ENCODE measurements at regions not wholly inside any gene's neighbourhood (a gene's known extent, or its start where the extent isn't known, plus 50 kb on each side); places are given as distances from the start of the nearest gene placed in this dataset.
A peak's percentile ranks its signal among the peaks of the same experiment; 100 is the strongest.

DNA sequence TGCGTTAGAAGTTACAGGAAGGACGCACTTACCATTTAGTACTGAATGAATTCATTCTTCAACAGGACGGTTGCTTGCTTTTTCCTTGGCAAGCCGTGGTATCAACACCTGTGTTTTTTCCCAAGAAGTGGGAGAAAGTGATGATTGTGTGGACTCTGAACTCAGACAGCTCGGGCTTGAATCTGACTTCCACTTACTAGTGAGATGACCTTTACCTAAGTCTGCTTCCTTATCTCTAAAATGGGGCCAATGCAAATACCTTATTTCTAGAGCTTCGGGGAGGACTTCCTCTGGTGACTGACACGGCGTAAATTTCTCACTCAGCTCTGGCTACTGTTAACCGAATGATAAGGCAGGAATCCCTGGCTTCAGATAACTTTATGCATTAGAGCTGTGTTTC lies 146.8 kb upstream of the RBPJ start:
- H3K4me3 ChIP-seq: no peak overlapping the region
- H3K9ac ChIP-seq: peak overlapping the region in 1 of 11 experiments; percentile 7; a peak in 1 of 22 replicates
- peaks cover 0 to 68% (median 0%) of the 10 kb centered on the region in 11 experiments; a peak in 4 of 22 replicates for H3K36me3 ChIP-seq
- H3K4me2 ChIP-seq: peak overlapping the region in 2 of 11 experiments; percentile 16 to 53; a peak in 4 of 22 replicates
- peaks cover 4 to 86% (median 10%) of the 10 kb centered on the region in 10 experiments; a peak in 18 of 20 replicates for H3K4me1 ChIP-seq
- H3K9me3 ChIP-seq (replicated peaks in 1 of 11): no peaks in the 10 kb centered on the region
- H3K27ac ChIP-seq: no peak overlapping the region
- peaks cover 0 to 92% (median 0%) of the 10 kb centered on the region in 11 experiments; a peak in 4 of 22 replicates for H4K20me1 ChIP-seq
- H3K27me3 ChIP-seq: no peaks in the 10 kb centered on the region
- no peak for TF ChIP-seq Cebpa-rat (IDR thresholded peaks at IDR 0.05)

DNA sequence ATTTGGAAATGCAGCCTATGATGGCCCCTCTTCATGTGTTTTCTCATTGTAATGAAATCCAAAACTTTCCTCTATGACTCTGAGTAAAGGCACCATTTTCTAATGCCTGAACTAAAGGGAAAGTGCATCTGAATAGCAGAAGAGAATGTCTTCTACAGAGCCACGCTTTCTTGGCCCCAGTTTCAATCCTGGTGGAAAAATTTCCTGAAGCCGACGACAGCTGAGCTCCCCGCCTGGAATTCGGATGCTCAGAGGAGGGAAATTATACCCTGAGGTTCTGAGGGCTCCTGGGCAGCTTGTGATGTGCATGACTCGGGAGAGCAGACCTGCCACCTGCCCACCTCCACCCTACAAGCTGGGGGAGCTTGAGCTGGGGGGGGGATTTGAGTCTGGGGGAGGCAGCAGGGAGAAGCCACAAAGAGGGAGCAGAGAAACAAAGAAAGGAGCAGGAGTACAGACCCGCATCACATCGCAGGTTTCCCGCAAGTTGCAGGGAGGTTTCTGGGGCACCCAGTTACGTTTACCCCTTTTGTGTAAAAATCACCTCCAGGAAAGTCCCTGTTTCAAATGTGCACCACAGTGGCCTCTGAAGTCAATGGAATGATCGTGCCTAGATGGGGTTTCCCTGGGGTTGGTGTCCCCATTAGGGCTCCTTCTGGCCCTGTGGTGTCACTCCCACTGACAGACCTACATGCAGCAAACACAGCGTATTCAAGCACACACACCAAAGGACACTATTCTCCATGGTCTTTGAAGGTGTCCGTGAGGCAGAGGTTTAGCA lies 145.6 kb upstream of the RBPJ start:
- Histone ChIP-seq H4K20me1 (peaks cover 0 to 100% (median 0%) of the 10 kb centered on the region in 11 experiments; a peak in 4 of 22 replicates), H3K27me3 (no peaks in the 10 kb centered on the region), H3K4me3 (no peak overlapping the region), H3K36me3 (peaks cover 0 to 76% (median 0%) of the 10 kb centered on the region in 11 experiments; a peak in 4 of 22 replicates), H3K4me2 (peak overlapping the region in 1 of 11 experiments; percentile 60; a peak in 2 of 22 replicates), H3K4me1 (peaks cover 8 to 96% (median 15%) of the 10 kb centered on the region in 10 experiments; a peak in 18 of 20 replicates), H3K27ac (no peak overlapping the region), H3K9me3 (replicated peaks in 1 of 11) (peaks cover 0 to 4% (median 0%) of the 10 kb centered on the region in 11 experiments; a peak in 1 of 22 replicates), H3K9ac (0 out of 22 replicates have a peak overlapping the region, but pooled peaks of 1 of the 11 experiments have one; percentile 18)
- TF ChIP-seq Cebpa-rat (IDR thresholded peaks at IDR 0.05): no peak

GRCh38 chr4:26175905-26176470 lies 144.8 kb upstream of the RBPJ start:
- H3K36me3 ChIP-seq: peaks cover 0 to 78% (median 0%) of the 10 kb centered on the region in 11 experiments; a peak in 4 of 22 replicates
- no peak overlapping the region for H3K27ac ChIP-seq
- peaks cover 0 to 6% (median 0%) of the 10 kb centered on the region in 11 experiments; a peak in 1 of 22 replicates for H3K9me3 ChIP-seq (replicated peaks in 1 of 11)
- H4K20me1 ChIP-seq: peaks cover 0 to 100% (median 0%) of the 10 kb centered on the region in 11 experiments; a peak in 4 of 22 replicates
- H3K27me3 ChIP-seq: no peaks in the 10 kb centered on the region
- H3K9ac ChIP-seq: 0 out of 22 replicates have a peak overlapping the region, but pooled peaks of 1 of the 11 experiments have one; percentile 18
- peaks cover 8 to 90% (median 15%) of the 10 kb centered on the region in 10 experiments; a peak in 18 of 20 replicates for H3K4me1 ChIP-seq
- no peak for TF ChIP-seq Cebpa-rat (IDR thresholded peaks at IDR 0.05)
- no peak overlapping the region for H3K4me3 ChIP-seq
- H3K4me2 ChIP-seq: peak overlapping the region in 2 of 11 experiments; percentile 32 to 60; a peak in 4 of 22 replicates

GRCh38 chr4:26176598-26177149 lies 144.1 kb upstream of the RBPJ start:
- Histone ChIP-seq H3K27me3 (no peaks in the 10 kb centered on the region), H3K9ac (no peak overlapping the region), H3K27ac (no peak overlapping the region; a peak in 1 of 22 replicates), H3K4me2 (peak overlapping the region in 2 of 11 experiments; percentile 32 to 60; a peak in 4 of 22 replicates), H3K4me1 (peaks cover 8 to 83% (median 15%) of the 10 kb centered on the region in 10 experiments; a peak in 18 of 20 replicates), H3K9me3 (replicated peaks in 1 of 11) (peaks cover 0 to 6% (median 0%) of the 10 kb centered on the region in 11 experiments; a peak in 1 of 22 replicates), H4K20me1 (peaks cover 0 to 100% (median 0%) of the 10 kb centered on the region in 11 experiments; a peak in 4 of 22 replicates), H3K36me3 (peaks cover 0 to 78% (median 0%) of the 10 kb centered on the region in 11 experiments; a peak in 4 of 22 replicates), H3K4me3 (no peak overlapping the region)
- no peak for TF ChIP-seq Cebpa-rat (IDR thresholded peaks at IDR 0.05)

DNA sequence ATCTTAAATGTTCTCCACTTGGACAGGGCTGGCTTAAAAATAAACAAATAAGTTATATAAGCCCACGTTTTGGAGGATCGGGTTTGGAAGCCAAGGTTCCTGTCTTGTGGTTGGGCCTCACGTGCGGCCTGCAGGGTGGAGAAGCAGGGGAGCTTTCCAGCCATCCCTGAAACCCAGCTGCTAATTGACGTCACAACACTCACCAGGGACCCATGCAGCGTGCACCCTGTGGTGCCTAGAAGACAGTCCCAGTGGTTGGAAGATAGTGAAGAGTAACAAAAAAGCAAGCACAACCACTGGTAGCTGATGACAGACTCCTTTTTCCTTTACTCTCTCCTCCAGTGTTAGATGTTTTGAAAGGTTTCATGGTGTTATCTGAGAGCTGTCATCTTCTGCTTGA lies 142.0 kb upstream of the RBPJ start:
- no peaks in the 10 kb centered on the region for H3K27me3 ChIP-seq
- H3K27ac ChIP-seq: peak overlapping the region in 1 of 11 experiments; percentile 17; a peak in 1 of 22 replicates
- H3K9ac ChIP-seq: peak overlapping the region in 1 of 11 experiments; percentile 41; a peak in 2 of 22 replicates
- H3K4me2 ChIP-seq: peak overlapping the region; percentile 2 to 68 (median 53); a peak in 20 of 22 replicates
- H3K4me1 ChIP-seq: peaks cover 8 to 61% (median 15%) of the 10 kb centered on the region in 10 experiments; a peak in 18 of 20 replicates
- peaks cover 0 to 6% (median 0%) of the 10 kb centered on the region in 11 experiments; a peak in 1 of 22 replicates for H3K9me3 ChIP-seq (replicated peaks in 1 of 11)
- no peak for TF ChIP-seq Cebpa-rat (IDR thresholded peaks at IDR 0.05)
- peaks cover 0 to 100% (median 0%) of the 10 kb centered on the region in 11 experiments; a peak in 4 of 22 replicates for H4K20me1 ChIP-seq
- no peak overlapping the region for H3K4me3 ChIP-seq
- peaks cover 0 to 88% (median 0%) of the 10 kb centered on the region in 11 experiments; a peak in 4 of 22 replicates for H3K36me3 ChIP-seq

DNA sequence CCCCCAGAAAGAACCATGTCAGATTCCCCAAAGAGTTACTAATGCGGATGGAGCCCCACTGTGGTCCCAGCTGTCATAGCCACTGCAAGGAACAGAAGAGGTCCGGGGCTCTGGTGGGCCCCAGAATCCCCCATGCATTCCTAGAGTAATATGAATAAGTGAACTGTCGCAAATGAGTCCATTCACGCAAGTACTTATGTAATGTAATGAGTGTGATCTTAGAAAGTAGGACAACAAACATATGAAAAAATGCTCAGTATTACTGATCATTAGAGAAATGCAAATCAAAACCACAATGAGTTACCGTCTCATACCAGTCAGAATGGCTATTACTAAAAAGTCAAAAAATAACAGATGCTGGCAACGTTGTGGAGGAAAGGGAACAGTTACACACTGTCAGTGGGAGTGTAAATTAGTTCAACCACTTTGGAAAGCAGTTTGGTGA lies 141.5 kb upstream of the RBPJ start:
- H4K20me1 ChIP-seq: peaks cover 0 to 100% (median 0%) of the 10 kb centered on the region in 11 experiments; a peak in 4 of 22 replicates
- H3K4me3 ChIP-seq: no peak overlapping the region
- H3K9me3 ChIP-seq (replicated peaks in 1 of 11): peaks cover 0 to 6% (median 0%) of the 10 kb centered on the region in 11 experiments; a peak in 1 of 22 replicates
- H3K4me1 ChIP-seq: peaks cover 8 to 57% (median 14%) of the 10 kb centered on the region in 10 experiments; a peak in 18 of 20 replicates
- H3K4me2 ChIP-seq: peak overlapping the region; percentile 2 to 68 (median 53); a peak in 20 of 22 replicates
- H3K27me3 ChIP-seq: no peaks in the 10 kb centered on the region
- TF ChIP-seq Cebpa-rat (IDR thresholded peaks at IDR 0.05): no peak
- peaks cover 0 to 93% (median 0%) of the 10 kb centered on the region in 11 experiments; a peak in 4 of 22 replicates for H3K36me3 ChIP-seq
- H3K27ac ChIP-seq: peak overlapping the region in 1 of 11 experiments; percentile 17; a peak in 1 of 22 replicates
- H3K9ac ChIP-seq: 0 out of 22 replicates have a peak overlapping the region, but pooled peaks of 1 of the 11 experiments have one; percentile 41

GRCh38 chr4:26181616-26182015 lies 139.2 kb upstream of the RBPJ start:
- H3K9ac ChIP-seq: no peak overlapping the region
- H4K20me1 ChIP-seq: peaks cover 0 to 100% (median 0%) of the 10 kb centered on the region in 11 experiments; a peak in 4 of 22 replicates
- H3K4me1 ChIP-seq: peaks cover 8 to 38% (median 14%) of the 10 kb centered on the region in 10 experiments; a peak in 18 of 20 replicates
- H3K9me3 ChIP-seq (replicated peaks in 1 of 11): peaks cover 0 to 6% (median 0%) of the 10 kb centered on the region in 11 experiments; a peak in 1 of 22 replicates
- H3K4me2 ChIP-seq: no peak overlapping the region; a peak in 1 of 22 replicates
- H3K36me3 ChIP-seq: peaks cover 0 to 97% (median 0%) of the 10 kb centered on the region in 11 experiments; a peak in 4 of 22 replicates
- no peak overlapping the region for H3K4me3 ChIP-seq
- no peak overlapping the region for H3K27ac ChIP-seq
- no peaks in the 10 kb centered on the region for H3K27me3 ChIP-seq
- TF ChIP-seq Cebpa-rat (IDR thresholded peaks at IDR 0.05): no peak

GRCh38 chr4:26183017-26183416 lies 137.8 kb upstream of the RBPJ start:
- Histone ChIP-seq H4K20me1 (peaks cover 0 to 100% (median 0%) of the 10 kb centered on the region in 11 experiments; a peak in 5 of 22 replicates), H3K27ac (no peak overlapping the region), H3K4me2 (no peak overlapping the region), H3K9me3 (replicated peaks in 1 of 11) (peaks cover 0 to 6% (median 0%) of the 10 kb centered on the region in 11 experiments; a peak in 1 of 22 replicates), H3K27me3 (no peaks in the 10 kb centered on the region), H3K9ac (no peak overlapping the region), H3K4me1 (peaks cover 8 to 24% (median 14%) of the 10 kb centered on the region in 10 experiments; a peak in 18 of 20 replicates), H3K36me3 (peaks cover 0 to 95% (median 0%) of the 10 kb centered on the region in 11 experiments; a peak in 4 of 22 replicates), H3K4me3 (no peak overlapping the region)
- no peak for TF ChIP-seq Cebpa-rat (IDR thresholded peaks at IDR 0.05)
